ENCODE measurements at regions not wholly inside any gene's neighbourhood (a gene's known extent, or its start where the extent isn't known, plus 50 kb on each side); places are given as distances from the start of the nearest gene placed in this dataset.

- no peak for TF ChIP-seq CTCF (IDR thresholded peaks at IDR 0.05; ENCODE audit: low read depth, low read length, missing control alignments)
- no peak overlapping the region for H3K4me3 ChIP-seq (ENCODE audit: low read depth, low read length)
- in situ Hi-C loops (cut with HindIII; ENCODE audit: low pct_ligation_motif_present, low sequenced_read_pairs) = no loop called here
- H3K27me3 ChIP-seq (replicated peaks) = no peaks in the 10 kb centered on the region
- H3K27ac ChIP-seq = no peak overlapping the region
- DNase-seq = no peak
- H3K36me3 ChIP-seq (replicated peaks) = no peaks in the 10 kb centered on the region
Observed at GRCh38 chr5:31000287-31000686, 193.2 kb upstream of the CDH6 start.

DNA sequence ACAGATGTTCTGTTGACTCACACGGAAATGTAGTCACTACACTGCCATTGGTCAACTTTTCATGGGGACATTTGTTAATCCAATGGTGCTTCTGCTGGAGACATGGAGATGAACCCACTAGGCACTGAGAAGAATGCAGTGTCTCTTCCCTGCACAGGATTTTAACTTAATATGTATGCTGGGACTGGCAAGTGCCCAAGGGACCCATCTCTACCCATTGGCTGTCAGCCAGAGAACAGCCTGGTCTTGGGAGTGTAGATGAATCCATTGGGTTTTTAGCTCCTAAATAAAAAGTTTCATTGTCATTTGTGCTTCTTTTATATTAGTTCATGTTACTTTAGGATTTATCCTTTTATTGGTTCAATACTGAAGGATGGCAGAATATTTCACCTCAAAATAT is 195.8 kb upstream of the CDH6 start:
- no peak for TF ChIP-seq CTCF (IDR thresholded peaks at IDR 0.05; ENCODE audit: low read depth, low read length, missing control alignments)
- no peak for DNase-seq
- H3K4me3 ChIP-seq (ENCODE audit: low read depth, low read length) = no peak overlapping the region
- H3K27ac ChIP-seq = no peak overlapping the region
- in situ Hi-C loops (cut with HindIII; ENCODE audit: low pct_ligation_motif_present, low sequenced_read_pairs) = no loop called here
- H3K36me3 ChIP-seq (replicated peaks) = no peaks in the 10 kb centered on the region
- no peaks in the 10 kb centered on the region for H3K27me3 ChIP-seq (replicated peaks)

DNA sequence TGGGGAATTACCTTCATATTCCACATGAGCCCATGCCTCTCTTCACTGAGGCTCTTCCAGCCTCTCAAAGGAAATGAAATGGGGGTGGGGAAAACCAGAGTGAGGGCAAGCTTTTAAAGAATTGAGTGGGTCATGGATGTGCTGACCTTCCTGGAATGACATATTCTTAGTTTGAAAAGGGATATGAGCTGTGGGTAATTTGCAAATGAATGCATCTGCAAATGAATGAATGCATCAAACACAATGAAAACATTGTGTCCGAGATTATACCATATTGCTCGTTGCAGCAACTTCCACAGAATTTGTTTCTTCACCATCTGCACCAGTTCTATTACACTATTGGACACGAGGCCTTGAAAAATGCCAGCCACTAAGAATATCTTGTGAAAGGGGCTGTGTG is 198.6 kb upstream of the CDH6 start:
- DNase-seq = no peak
- no peaks in the 10 kb centered on the region for H3K36me3 ChIP-seq (replicated peaks)
- H3K27me3 ChIP-seq (replicated peaks) = no peaks in the 10 kb centered on the region
- no peak for TF ChIP-seq CTCF (IDR thresholded peaks at IDR 0.05; ENCODE audit: low read depth, low read length, missing control alignments)
- in situ Hi-C loops (cut with HindIII; ENCODE audit: low pct_ligation_motif_present, low sequenced_read_pairs) = no loop called here
- H3K27ac ChIP-seq = no peak overlapping the region
- H3K4me3 ChIP-seq (ENCODE audit: low read depth, low read length) = no peak overlapping the region

DNA sequence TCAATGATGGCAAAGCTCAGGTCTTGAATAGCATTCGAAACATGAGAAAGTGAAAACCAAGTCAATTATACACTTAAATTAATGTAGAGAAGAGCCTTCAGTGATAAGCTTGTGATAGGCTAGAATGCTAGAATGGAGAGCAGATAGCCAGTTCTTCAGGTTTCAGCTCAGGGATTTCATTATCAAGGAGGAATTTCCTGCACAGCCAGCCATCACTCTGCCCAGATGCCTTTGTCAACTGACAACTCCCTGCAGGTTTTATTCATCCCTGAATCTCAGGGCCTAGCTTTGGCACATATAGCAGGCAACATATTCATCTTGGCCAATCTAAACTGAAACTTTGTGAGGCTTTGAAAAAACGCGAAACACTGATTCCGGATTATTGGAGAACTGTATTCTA is 199.3 kb upstream of the CDH6 start:
- H3K27me3 ChIP-seq (replicated peaks) = no peaks in the 10 kb centered on the region
- H3K36me3 ChIP-seq (replicated peaks) = no peaks in the 10 kb centered on the region
- in situ Hi-C loops (cut with HindIII; ENCODE audit: low pct_ligation_motif_present, low sequenced_read_pairs) = no loop called here
- TF ChIP-seq CTCF (IDR thresholded peaks at IDR 0.05; ENCODE audit: low read depth, low read length, missing control alignments) = no peak
- no peak overlapping the region for H3K4me3 ChIP-seq (ENCODE audit: low read depth, low read length)
- no peak for DNase-seq
- H3K27ac ChIP-seq = no peak overlapping the region

- in situ Hi-C loops (cut with HindIII; ENCODE audit: low pct_ligation_motif_present, low sequenced_read_pairs) = no loop called here
- Histone ChIP-seq H3K4me3 (ENCODE audit: low read depth, low read length) (no peak overlapping the region), H3K27me3 (replicated peaks) (no peaks in the 10 kb centered on the region), H3K36me3 (replicated peaks) (no peaks in the 10 kb centered on the region), H3K27ac (no peak overlapping the region)
- DNase-seq = no peak
- no peak for TF ChIP-seq CTCF (IDR thresholded peaks at IDR 0.05; ENCODE audit: low read depth, low read length, missing control alignments)
Observed at GRCh38 chr5:30991462-30991861, 202.0 kb upstream of the CDH6 start.

GRCh38 chr5:30981576-30981975 is 211.9 kb upstream of the CDH6 start:
- Histone ChIP-seq H3K27ac (peak overlapping the region; percentile 24), H3K36me3 (replicated peaks) (no peaks in the 10 kb centered on the region), H3K4me3 (ENCODE audit: low read depth, low read length) (no peak overlapping the region), H3K27me3 (replicated peaks) (no peaks in the 10 kb centered on the region)
- in situ Hi-C loops (cut with HindIII; ENCODE audit: low pct_ligation_motif_present, low sequenced_read_pairs) = no loop called here
- TF ChIP-seq CTCF (IDR thresholded peaks at IDR 0.05; ENCODE audit: low read depth, low read length, missing control alignments) = no peak
- peak; percentile 54 for DNase-seq

All from brain microvascular endothelial cell (primary cell).